Globus pallidus (tissue), 1 donor: ENCODE measurements at regions not wholly inside any gene's neighbourhood (a gene's known extent, or its start where the extent isn't known, plus 50 kb on each side); places are given as distances from the start of the nearest gene placed in this dataset.
A peak's percentile ranks its signal among the peaks of the same experiment; 100 is the strongest.
"Not testable (repeated sequence)": the region's sequence is repeated elsewhere in the genome, so short reads cannot be mapped to it uniquely, and the experiment has no call there.

ENCODE experiments used
- DNase-seq: peaks from one replicate; pipeline ENCODE4 v3.0.0-alpha.2; 2015; ENCODE audit warnings: low spot score

GRCh38 chr2:144901386-144901785 is 381.5 kb upstream of the ZEB2 start:
- not testable (repeated sequence) for DNase-seq

GRCh38 chr2:144896341-144896740 is 376.4 kb upstream of the ZEB2 start:
- no peak for DNase-seq

GRCh38 chr2:144894612-144895599 is 375.0 kb upstream of the ZEB2 start:
- no peak for DNase-seq

GRCh38 chr2:144893464-144893863 is 373.5 kb upstream of the ZEB2 start:
- no peak for DNase-seq

GRCh38 chr2:144890828-144891227 is 370.9 kb upstream of the ZEB2 start:
- DNase-seq = no peak

GRCh38 chr2:144889348-144889747 is 369.4 kb upstream of the ZEB2 start:
- DNase-seq = no peak

- peak; percentile 48 for DNase-seq
These were observed 366.9 kb upstream of the ZEB2 start for GRCh38 chr2:144886862-144887261.

GRCh38 chr2:144877893-144878292 is 358.0 kb upstream of the ZEB2 start:
- no peak for DNase-seq

- DNase-seq = no peak
These were observed 356.1 kb upstream of the ZEB2 start for GRCh38 chr2:144876013-144876412.

- DNase-seq = no peak
These were observed 355.5 kb upstream of the ZEB2 start for GRCh38 chr2:144875290-144875969.

- no peak for DNase-seq
These were observed 345.8 kb upstream of the ZEB2 start for GRCh38 chr2:144865670-144866069.

GRCh38 chr2:144859716-144860115 is 339.8 kb upstream of the ZEB2 start:
- no peak for DNase-seq

GRCh38 chr2:144858211-144858610 is 338.3 kb upstream of the ZEB2 start:
- no peak for DNase-seq

GRCh38 chr2:144854596-144854995 is 334.7 kb upstream of the ZEB2 start:
- DNase-seq = no peak

- peak; percentile 21 for DNase-seq
These were observed 329.7 kb upstream of the ZEB2 start for GRCh38 chr2:144849612-144850011.

GRCh38 chr2:144848423-144848822 is 328.5 kb upstream of the ZEB2 start:
- DNase-seq = no peak

- no peak for DNase-seq
These were observed 327.6 kb upstream of the ZEB2 start for GRCh38 chr2:144847347-144848080.

- no peak for DNase-seq
These were observed 316.9 kb upstream of the ZEB2 start for GRCh38 chr2:144836635-144837350.

- no peak for DNase-seq
These were observed 315.9 kb upstream of the ZEB2 start for GRCh38 chr2:144835634-144836350.

GRCh38 chr2:144834998-144835633 is 315.2 kb upstream of the ZEB2 start:
- no peak for DNase-seq

- DNase-seq = no peak
These were observed 314.4 kb upstream of the ZEB2 start for GRCh38 chr2:144834363-144834762.
